Fibroblast of lung (primary cell): ENCODE measurements at regions not wholly inside any gene's neighbourhood (a gene's known extent, or its start where the extent isn't known, plus 50 kb on each side); places are given as distances from the start of the nearest gene placed in this dataset.

ENCODE experiments used
- DNase-seq, 2 donors: peaks; one replicate each; pipeline versions ENCODE4 v3.0.0 to v3.0.0-alpha.2; 2010; ENCODE audit warnings: low read depth in 2 of 2
- H2AFZ ChIP-seq: 2 replicates; pipeline ENCODE4 v1.5.1; 2012; ENCODE audit warnings: low read length, control low read depth, inconsistent platforms
- H3K27ac ChIP-seq: 2 replicates; pipeline ENCODE4 v1.5.1; 2011; ENCODE audit warnings: low read length, control low read depth; ENCODE audit not compliant: insufficient read depth
- H3K27me3 ChIP-seq: 2 replicates; pipeline ENCODE4 v1.5.1; 2011; ENCODE audit warnings: mild to moderate bottlenecking, low read length; ENCODE audit not compliant: control insufficient read depth, insufficient read depth
- H3K36me3 ChIP-seq: 2 replicates; pipeline ENCODE4 v1.5.1; 2011; ENCODE audit warnings: low read length; ENCODE audit not compliant: control insufficient read depth, insufficient read depth
- H3K4me1 ChIP-seq: 2 replicates; pipeline ENCODE4 v1.5.1; 2011; ENCODE audit warnings: low read length; ENCODE audit not compliant: control insufficient read depth, insufficient read depth; ENCODE audit errors: extremely low read depth
- H3K4me2 ChIP-seq: 2 replicates; pipeline ENCODE4 v1.5.1; 2011; ENCODE audit warnings: low read length, control low read depth; ENCODE audit not compliant: insufficient read depth; ENCODE audit errors: extremely low read depth
- H3K4me3 ChIP-seq, 4 experiments: fragments of 200-600 bp in 1 of 4; sonication (generic) in 1 of 4; replicated peaks in 1 of 4; 2 replicates each; pipeline ENCODE4 v1.5.1; 2011 to 2016; ENCODE audit warnings: low read length in 4 of 4, low read depth in 3 of 4, mild to moderate bottlenecking in 3 of 4, control low read depth in 2 of 4, inconsistent platforms in 1 of 4, mixed read lengths in 1 of 4; ENCODE audit not compliant: insufficient read depth in 1 of 4; ENCODE audit errors: control extremely low read depth in 1 of 4
- H3K79me2 ChIP-seq: 2 replicates; pipeline ENCODE4 v1.5.1; 2012; ENCODE audit warnings: mild to moderate bottlenecking, low read length, inconsistent platforms; ENCODE audit not compliant: control insufficient read depth, insufficient read depth
- H3K9ac ChIP-seq: 2 replicates; pipeline ENCODE4 v1.5.1; 2011; ENCODE audit warnings: mild to moderate bottlenecking, low read length, control low read depth; ENCODE audit not compliant: insufficient read depth
- H3K9me3 ChIP-seq: 2 replicates; pipeline ENCODE4 v1.5.1; 2012; ENCODE audit warnings: low read depth, low read length; ENCODE audit not compliant: control insufficient read depth, insufficient read depth
- H4K20me1 ChIP-seq: 2 replicates; pipeline ENCODE4 v1.5.1; 2011; ENCODE audit warnings: low read length; ENCODE audit not compliant: control insufficient read depth, insufficient read depth; ENCODE audit errors: extremely low read depth
- EZH2 ChIP-seq: IDR thresholded peaks from 2 replicates; pipeline ENCODE4 v1.5.1; 2012; ENCODE audit warnings: low read length, control low read depth, mild to moderate bottlenecking; ENCODE audit errors: missing control alignments
- TF ChIP-seq, protein P1 (sequence below), 2 donors: IDR thresholded peaks in 1 of 2; conservative IDR thresholded peaks in 1 of 2; 1 replicate in 1 of 2; 2 replicates in 1 of 2; pipeline ENCODE4 v1.5.1; 2011 to 2012; ENCODE audit warnings: low read length in 2 of 2, control low read depth in 1 of 2, inconsistent platforms in 1 of 2, low read depth in 1 of 2, mild to moderate bottlenecking in 1 of 2

DNA sequence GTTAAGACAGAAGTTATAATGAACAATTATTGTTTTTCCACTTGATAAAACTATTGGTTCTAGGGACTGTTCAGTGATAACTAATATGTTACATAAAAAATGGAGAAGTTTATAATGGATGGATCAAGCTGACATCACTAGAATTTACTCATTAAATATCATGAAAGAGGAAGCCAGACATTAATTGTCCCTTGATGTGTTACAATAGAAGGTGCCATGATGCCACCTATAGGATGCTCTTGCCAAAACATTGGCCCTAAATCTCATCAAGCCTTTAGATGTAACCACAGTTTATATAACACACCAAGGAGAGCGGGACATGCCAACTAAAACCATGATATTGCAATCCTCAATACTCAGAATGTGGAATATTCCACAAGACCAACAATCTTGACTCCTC lies 147.9 kb upstream of the MON1B start:
- Histone ChIP-seq H3K27ac (no peak overlapping the region), H3K4me3 (no peak overlapping the region), H4K20me1 (no peaks in the 10 kb centered on the region), H3K4me2 (no peak overlapping the region), H3K9me3 (no peaks in the 10 kb centered on the region), H3K4me1 (no peaks in the 10 kb centered on the region), H3K27me3 (no peaks in the 10 kb centered on the region), H3K36me3 (no peaks in the 10 kb centered on the region), H3K79me2 (no peaks in the 10 kb centered on the region), H2AFZ (no peak overlapping the region), H3K9ac (no peak overlapping the region)
- TF ChIP-seq, protein P1, sequence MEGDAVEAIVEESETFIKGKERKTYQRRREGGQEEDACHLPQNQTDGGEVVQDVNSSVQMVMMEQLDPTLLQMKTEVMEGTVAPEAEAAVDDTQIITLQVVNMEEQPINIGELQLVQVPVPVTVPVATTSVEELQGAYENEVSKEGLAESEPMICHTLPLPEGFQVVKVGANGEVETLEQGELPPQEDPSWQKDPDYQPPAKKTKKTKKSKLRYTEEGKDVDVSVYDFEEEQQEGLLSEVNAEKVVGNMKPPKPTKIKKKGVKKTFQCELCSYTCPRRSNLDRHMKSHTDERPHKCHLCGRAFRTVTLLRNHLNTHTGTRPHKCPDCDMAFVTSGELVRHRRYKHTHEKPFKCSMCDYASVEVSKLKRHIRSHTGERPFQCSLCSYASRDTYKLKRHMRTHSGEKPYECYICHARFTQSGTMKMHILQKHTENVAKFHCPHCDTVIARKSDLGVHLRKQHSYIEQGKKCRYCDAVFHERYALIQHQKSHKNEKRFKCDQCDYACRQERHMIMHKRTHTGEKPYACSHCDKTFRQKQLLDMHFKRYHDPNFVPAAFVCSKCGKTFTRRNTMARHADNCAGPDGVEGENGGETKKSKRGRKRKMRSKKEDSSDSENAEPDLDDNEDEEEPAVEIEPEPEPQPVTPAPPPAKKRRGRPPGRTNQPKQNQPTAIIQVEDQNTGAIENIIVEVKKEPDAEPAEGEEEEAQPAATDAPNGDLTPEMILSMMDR (conservative IDR thresholded peaks at IDR 0.05 in 1 of 2, IDR thresholded peaks at IDR 0.05 in 1 of 2; ENCODE audit: low read depth in 1 of 2, low read length in 2 of 2) = peak in 1 of 2 donors; percentile 52
- TF ChIP-seq EZH2 = no peak
- DNase-seq = peak; percentile 6 to 46

DNA sequence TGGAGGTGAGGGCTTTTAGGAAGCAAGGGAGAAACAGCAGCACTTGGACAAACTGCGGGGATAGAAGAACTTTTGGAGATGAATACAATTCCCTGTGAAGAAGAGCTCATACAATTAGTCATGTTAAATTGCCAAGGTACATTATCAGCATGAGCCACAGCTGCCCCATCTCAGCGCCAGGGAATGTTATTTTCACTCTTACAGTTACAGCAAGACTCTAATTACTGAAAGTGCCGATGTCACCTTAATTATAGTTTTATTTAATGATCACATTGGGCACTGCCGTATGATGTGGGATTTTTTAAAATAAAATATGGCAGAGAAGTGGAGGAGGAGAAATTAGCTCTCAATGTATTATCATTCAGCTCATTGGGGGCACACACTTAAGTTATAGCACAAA lies 144.8 kb upstream of the MON1B start:
- Histone ChIP-seq H3K9me3 (no peaks in the 10 kb centered on the region), H3K36me3 (no peaks in the 10 kb centered on the region), H3K79me2 (no peaks in the 10 kb centered on the region), H3K4me1 (no peaks in the 10 kb centered on the region), H4K20me1 (no peaks in the 10 kb centered on the region), H3K4me3 (no peak overlapping the region), H2AFZ (no peak overlapping the region), H3K4me2 (no peak overlapping the region), H3K9ac (no peak overlapping the region), H3K27ac (no peak overlapping the region), H3K27me3 (no peaks in the 10 kb centered on the region)
- TF ChIP-seq, protein P1 (conservative IDR thresholded peaks at IDR 0.05 in 1 of 2, IDR thresholded peaks at IDR 0.05 in 1 of 2; ENCODE audit: low read depth in 1 of 2, low read length in 2 of 2) = no peak
- no peak for TF ChIP-seq EZH2
- DNase-seq = no peak

DNA sequence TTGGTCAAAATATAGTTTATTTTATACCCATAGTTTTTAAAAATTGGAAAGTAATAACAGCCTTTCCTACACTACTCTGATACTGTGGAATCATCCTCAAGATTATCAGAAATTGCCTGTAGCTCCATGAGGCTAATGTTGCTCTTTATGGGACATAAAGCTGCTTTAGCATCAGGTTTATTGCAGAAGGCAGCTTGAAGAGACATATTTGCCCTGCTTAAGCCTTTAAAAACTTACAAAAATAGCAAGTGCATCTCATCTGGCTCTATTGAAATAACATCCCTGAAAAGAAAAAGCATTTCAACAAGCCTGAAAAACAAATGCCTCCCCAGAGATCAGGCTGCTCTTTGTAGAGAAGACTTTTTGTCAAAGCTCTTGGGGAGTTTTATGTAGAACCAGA lies 142.9 kb upstream of the MON1B start:
- no peaks in the 10 kb centered on the region for H3K36me3 ChIP-seq
- no peak overlapping the region for H3K4me3 ChIP-seq
- no peak overlapping the region for H3K27ac ChIP-seq
- no peaks in the 10 kb centered on the region for H3K4me1 ChIP-seq
- no peak overlapping the region for H3K9ac ChIP-seq
- TF ChIP-seq, protein P1 (conservative IDR thresholded peaks at IDR 0.05 in 1 of 2, IDR thresholded peaks at IDR 0.05 in 1 of 2; ENCODE audit: low read depth in 1 of 2, low read length in 2 of 2) = no peak
- no peak for TF ChIP-seq EZH2
- H2AFZ ChIP-seq = no peak overlapping the region
- no peaks in the 10 kb centered on the region for H3K27me3 ChIP-seq
- H3K79me2 ChIP-seq = no peaks in the 10 kb centered on the region
- no peak for DNase-seq
- no peaks in the 10 kb centered on the region for H3K9me3 ChIP-seq
- H3K4me2 ChIP-seq = no peak overlapping the region
- H4K20me1 ChIP-seq = no peaks in the 10 kb centered on the region
